Tibial artery (tissue), 4 donors: ENCODE measurements at regions not wholly inside any gene's neighbourhood (a gene's known extent, or its start where the extent isn't known, plus 50 kb on each side); places are given as distances from the start of the nearest gene placed in this dataset.

ENCODE experiments used
- DNase-seq, 2 donors: peaks; one replicate each; pipeline ENCODE4 v3.0.0-alpha.2; 2019
- H3K27ac ChIP-seq, 2 donors: fragments of 200-600 bp; sonication (generic) in 1 of 2; 1 replicate in 1 of 2; 2 replicates in 1 of 2; pipeline ENCODE4 v1.5.1; 2018 to 2019; ENCODE audit warnings: mild to moderate bottlenecking in 1 of 2
- H3K27me3 ChIP-seq, 2 donors: fragments of 200-600 bp; sonication (generic) in 1 of 2; one replicate each; pipeline versions ENCODE4 v1.5.1 to v1.6.0; 2016 to 2019
- H3K36me3 ChIP-seq, 3 donors: fragments of 200-600 bp; sonication (generic) in 2 of 3; one replicate each; pipeline ENCODE4 v1.5.1; 2016 to 2019; ENCODE audit warnings: mild to moderate bottlenecking in 2 of 3
- H3K4me1 ChIP-seq, 4 donors: fragments of 200-600 bp; sonication (generic) in 2 of 4; 1 replicate in 3 of 4; 2 replicates in 1 of 4; pipeline ENCODE4 v1.5.1; 2016 to 2019
- H3K4me3 ChIP-seq, 2 donors: fragments of 200-600 bp; sonication (generic) in 1 of 2; 1 replicate in 1 of 2; 2 replicates in 1 of 2; pipeline ENCODE4 v1.5.1; 2018 to 2019; ENCODE audit warnings: mild to moderate bottlenecking in 2 of 2
- H3K9me3 ChIP-seq, 3 donors: fragments of 200-600 bp; sonication (generic) in 1 of 3; one replicate each; pipeline ENCODE4 v1.5.1; 2016 to 2019
- intact Hi-C: fragments of 100-400 bp; cut with DNase I; formaldehyde crosslinking; loops from one replicate; pipeline ENCODE4 v1.15.0; 2023; ENCODE audit warnings: low total_unique reads
- TF ChIP-seq, protein P1 (sequence below), 2 experiments: fragments of 200-600 bp in 1 of 2; fragments of 450-650 bp in 1 of 2; IDR thresholded peaks; one replicate each; pipeline ENCODE4 v1.5.1; 2017 to 2019; ENCODE audit warnings: antibody characterized with exemption in 2 of 2, mild to moderate bottlenecking in 1 of 2, moderate library complexity in 1 of 2

DNA sequence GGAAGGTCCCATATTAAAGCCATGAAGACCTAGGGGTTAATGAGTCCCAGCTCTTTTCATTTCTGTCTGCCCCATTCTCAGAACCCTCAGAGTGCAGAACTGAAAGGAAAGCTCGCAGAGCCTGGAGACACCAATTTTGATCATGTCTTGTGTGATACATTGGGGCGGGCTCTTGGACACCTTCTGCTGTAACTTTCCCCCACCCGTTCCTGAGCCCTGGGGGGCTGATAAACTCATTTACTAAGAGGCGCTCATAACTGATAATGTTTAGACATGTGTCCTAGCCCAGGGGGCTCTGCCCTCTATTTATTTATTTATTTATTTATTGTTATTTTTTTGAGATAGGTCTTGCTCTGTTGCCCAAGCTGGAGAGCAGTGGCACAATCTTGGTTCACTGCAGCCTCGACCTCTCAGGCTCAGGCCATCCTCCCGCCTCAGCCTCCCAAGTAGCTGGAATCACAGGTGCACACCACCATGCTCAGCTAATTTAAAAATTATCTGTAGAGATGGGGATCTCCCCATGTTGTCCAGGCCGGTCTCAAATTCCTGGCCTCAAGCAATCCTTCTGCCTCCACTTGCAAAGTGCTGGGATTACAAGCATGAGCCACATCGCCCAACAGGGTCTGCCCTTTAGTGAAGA lies 72.4 kb upstream of the HAAO start:
- intact Hi-C loops: no loop called here
- Histone ChIP-seq H3K27me3 (no peaks in the 10 kb centered on the region), H3K36me3 (no peaks in the 10 kb centered on the region), H3K27ac (peak overlapping the region; percentile 20 to 90), H3K4me1 (peaks cover 0 to 40% (median 23%) of the 10 kb centered on the region in 4 donors), H3K4me3 (no peak overlapping the region), H3K9me3 (peaks cover 0 to 5% (median 0%) of the 10 kb centered on the region in 3 donors)
- DNase-seq: no peak
- TF ChIP-seq, protein P1, sequence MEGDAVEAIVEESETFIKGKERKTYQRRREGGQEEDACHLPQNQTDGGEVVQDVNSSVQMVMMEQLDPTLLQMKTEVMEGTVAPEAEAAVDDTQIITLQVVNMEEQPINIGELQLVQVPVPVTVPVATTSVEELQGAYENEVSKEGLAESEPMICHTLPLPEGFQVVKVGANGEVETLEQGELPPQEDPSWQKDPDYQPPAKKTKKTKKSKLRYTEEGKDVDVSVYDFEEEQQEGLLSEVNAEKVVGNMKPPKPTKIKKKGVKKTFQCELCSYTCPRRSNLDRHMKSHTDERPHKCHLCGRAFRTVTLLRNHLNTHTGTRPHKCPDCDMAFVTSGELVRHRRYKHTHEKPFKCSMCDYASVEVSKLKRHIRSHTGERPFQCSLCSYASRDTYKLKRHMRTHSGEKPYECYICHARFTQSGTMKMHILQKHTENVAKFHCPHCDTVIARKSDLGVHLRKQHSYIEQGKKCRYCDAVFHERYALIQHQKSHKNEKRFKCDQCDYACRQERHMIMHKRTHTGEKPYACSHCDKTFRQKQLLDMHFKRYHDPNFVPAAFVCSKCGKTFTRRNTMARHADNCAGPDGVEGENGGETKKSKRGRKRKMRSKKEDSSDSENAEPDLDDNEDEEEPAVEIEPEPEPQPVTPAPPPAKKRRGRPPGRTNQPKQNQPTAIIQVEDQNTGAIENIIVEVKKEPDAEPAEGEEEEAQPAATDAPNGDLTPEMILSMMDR (IDR thresholded peaks at IDR 0.05): no peak

DNA sequence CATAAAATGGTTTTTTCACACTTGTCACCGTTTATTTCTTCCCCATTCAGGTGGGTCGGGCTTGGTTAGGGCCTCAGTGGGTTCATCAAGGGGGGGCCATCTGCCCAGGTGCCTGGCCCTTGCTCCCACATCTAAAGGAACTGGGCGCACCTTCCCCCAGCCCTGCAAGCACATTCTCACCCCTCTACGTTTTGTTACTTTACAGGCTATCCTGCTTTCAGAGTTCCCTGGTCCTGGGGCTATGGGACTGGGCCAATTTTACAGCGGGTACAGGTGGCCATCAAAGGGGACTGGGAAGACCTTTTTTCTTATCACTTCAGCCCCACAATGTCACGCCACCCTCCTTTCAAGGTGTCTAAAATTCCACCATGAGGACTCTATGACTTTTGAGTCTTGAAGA lies 71.8 kb upstream of the HAAO start:
- H3K36me3 ChIP-seq: no peaks in the 10 kb centered on the region
- DNase-seq: no peak
- peaks cover 0 to 46% (median 23%) of the 10 kb centered on the region in 4 donors for H3K4me1 ChIP-seq
- peaks cover 0 to 5% (median 0%) of the 10 kb centered on the region in 3 donors for H3K9me3 ChIP-seq
- TF ChIP-seq, protein P1 (IDR thresholded peaks at IDR 0.05): no peak
- H3K27me3 ChIP-seq: no peaks in the 10 kb centered on the region
- H3K27ac ChIP-seq: peak overlapping the region in 1 of 2 donors; percentile 20
- H3K4me3 ChIP-seq: no peak overlapping the region
- intact Hi-C loops: no loop called here

DNA sequence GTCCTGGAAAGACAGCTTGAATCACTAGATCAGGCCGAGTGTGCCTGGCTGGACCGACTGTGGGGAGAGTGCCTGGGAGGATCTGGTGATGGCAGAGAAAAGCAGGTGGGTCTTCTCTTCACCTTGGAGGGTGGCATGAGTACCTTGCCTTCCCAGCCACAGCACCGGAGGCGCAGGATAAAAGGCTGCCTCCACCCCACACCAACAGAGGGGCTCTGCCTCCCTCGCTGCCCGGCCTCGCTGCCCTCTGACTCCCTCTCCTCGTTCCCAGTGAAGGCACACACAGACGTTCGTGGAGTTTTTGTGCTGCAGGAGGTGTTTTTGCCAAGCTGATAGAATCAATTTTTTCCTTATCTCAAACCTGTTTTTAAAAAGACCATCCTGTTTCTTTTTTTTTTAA lies 71.4 kb upstream of the HAAO start:
- Histone ChIP-seq H3K36me3 (no peaks in the 10 kb centered on the region), H3K4me3 (no peak overlapping the region), H3K27me3 (no peaks in the 10 kb centered on the region), H3K9me3 (peaks cover 0 to 3% (median 0%) of the 10 kb centered on the region in 3 donors), H3K27ac (no peak overlapping the region), H3K4me1 (peaks cover 0 to 50% (median 23%) of the 10 kb centered on the region in 4 donors)
- TF ChIP-seq, protein P1 (IDR thresholded peaks at IDR 0.05): no peak
- intact Hi-C loops: no loop called here
- DNase-seq: no peak

DNA sequence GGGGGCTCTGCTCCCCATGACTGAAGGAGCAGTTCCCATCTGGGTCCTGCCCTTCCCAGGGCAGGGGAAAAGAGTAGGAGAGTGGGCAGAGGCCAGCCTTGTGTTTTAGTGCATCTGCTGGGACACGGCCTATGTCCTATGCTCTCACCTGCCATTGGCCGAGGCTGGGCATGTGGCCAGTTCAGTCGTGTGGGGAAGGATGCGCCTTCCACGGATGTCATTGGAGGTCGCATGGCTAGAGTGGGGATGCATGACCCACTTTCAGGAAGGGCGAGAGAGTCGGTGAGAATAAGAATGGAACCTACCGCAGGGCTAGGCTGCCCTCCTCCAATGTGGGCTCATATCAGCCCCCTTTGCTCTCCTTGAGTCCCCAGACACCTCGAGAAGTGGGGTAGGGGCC lies 70.9 kb upstream of the HAAO start:
- no peak for DNase-seq
- Histone ChIP-seq H3K4me1 (peaks cover 0 to 52% (median 23%) of the 10 kb centered on the region in 4 donors), H3K4me3 (no peak overlapping the region), H3K9me3 (no peaks in the 10 kb centered on the region), H3K27ac (no peak overlapping the region), H3K27me3 (no peaks in the 10 kb centered on the region), H3K36me3 (no peaks in the 10 kb centered on the region)
- TF ChIP-seq, protein P1 (IDR thresholded peaks at IDR 0.05): no peak
- intact Hi-C loops: no loop called here

DNA sequence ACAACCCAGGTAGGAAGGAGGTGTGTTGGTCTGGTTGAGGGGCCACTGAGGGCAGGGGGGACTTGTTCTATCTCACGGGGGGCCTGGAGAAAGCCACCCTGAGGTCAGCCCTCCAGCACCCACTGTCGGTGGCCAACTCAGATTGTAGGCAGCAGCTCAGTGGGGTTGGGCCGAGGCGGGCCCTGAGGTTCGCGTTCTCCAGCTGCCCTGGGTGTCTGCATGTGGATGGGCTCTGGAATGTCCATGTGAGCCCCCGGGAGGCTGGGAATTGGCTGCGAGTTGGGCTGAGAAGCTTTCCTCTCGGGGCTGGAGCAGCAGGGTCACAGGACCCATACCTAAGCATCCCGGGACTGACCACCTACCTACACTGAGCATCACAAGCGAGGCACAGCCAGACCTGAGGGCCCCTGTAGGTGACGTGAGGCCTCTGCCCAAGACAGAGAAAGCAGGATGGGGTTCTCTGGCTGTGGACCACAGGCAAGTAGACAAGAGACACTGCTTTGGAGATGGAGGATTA lies 70.3 kb upstream of the HAAO start:
- Histone ChIP-seq H3K4me3 (no peak overlapping the region), H3K27ac (no peak overlapping the region), H3K4me1 (peaks cover 0 to 47% (median 21%) of the 10 kb centered on the region in 4 donors), H3K36me3 (no peaks in the 10 kb centered on the region), H3K27me3 (no peaks in the 10 kb centered on the region), H3K9me3 (no peaks in the 10 kb centered on the region)
- intact Hi-C loops: no loop called here
- TF ChIP-seq, protein P1 (IDR thresholded peaks at IDR 0.05): no peak
- no peak for DNase-seq
